ENCODE measurements at regions not wholly inside any gene's neighbourhood (a gene's known extent, or its start where the extent isn't known, plus 50 kb on each side); places are given as distances from the start of the nearest gene placed in this dataset.
A peak's percentile ranks its signal among the peaks of the same experiment; 100 is the strongest.
"Not testable (repeated sequence)": the region's sequence is repeated elsewhere in the genome, so short reads cannot be mapped to it uniquely, and the experiment has no call there.

- no peak for FAIRE-seq
Measured at GRCh38 chr2:49801898-49802450, 647.7 kb upstream of the FSHR start.

GRCh38 chr2:49798570-49798969 is 644.3 kb upstream of the FSHR start:
- no peak for FAIRE-seq

GRCh38 chr2:49796266-49796665 is 642.0 kb upstream of the FSHR start:
- no peak for FAIRE-seq

GRCh38 chr2:49794396-49794795 is 640.1 kb upstream of the FSHR start:
- FAIRE-seq, result no peak

- FAIRE-seq, result no peak
Measured at GRCh38 chr2:49788300-49788699, 634.0 kb upstream of the FSHR start.

- no peak for FAIRE-seq
Measured at GRCh38 chr2:49780949-49781348, 626.6 kb upstream of the FSHR start.

GRCh38 chr2:49772299-49772970 is 618.1 kb upstream of the FSHR start:
- FAIRE-seq, result no peak

- no peak for FAIRE-seq
Measured at GRCh38 chr2:49770919-49771318, 616.6 kb upstream of the FSHR start.

GRCh38 chr2:49767316-49767715 is 613.0 kb upstream of the FSHR start:
- FAIRE-seq, result no peak

- FAIRE-seq, result no peak
Measured at GRCh38 chr2:49755777-49756176, 601.5 kb upstream of the FSHR start.

GRCh38 chr2:49754381-49754780 is 600.1 kb upstream of the FSHR start:
- FAIRE-seq, result no peak

- FAIRE-seq, result no peak
Measured at GRCh38 chr2:49753344-49753985, 599.1 kb upstream of the FSHR start.

GRCh38 chr2:49737606-49738005 is 583.3 kb upstream of the FSHR start:
- FAIRE-seq, result no peak

- FAIRE-seq, result not testable (repeated sequence)
Measured at GRCh38 chr2:49732924-49733323, 578.6 kb upstream of the FSHR start.

- FAIRE-seq, result no peak
Measured at GRCh38 chr2:49719241-49719640, 564.9 kb upstream of the FSHR start.

GRCh38 chr2:49715597-49715996 is 561.3 kb upstream of the FSHR start:
- FAIRE-seq, result no peak

GRCh38 chr2:49714454-49714853 is 560.1 kb upstream of the FSHR start:
- no peak for FAIRE-seq

GRCh38 chr2:49702740-49703139 is 548.4 kb upstream of the FSHR start:
- FAIRE-seq, result no peak

GRCh38 chr2:49693961-49694360 is 539.6 kb upstream of the FSHR start:
- no peak for FAIRE-seq

GRCh38 chr2:49692022-49692421 is 537.7 kb upstream of the FSHR start:
- not testable (repeated sequence) for FAIRE-seq

- FAIRE-seq, result peak; percentile 89
Measured at GRCh38 chr2:49687918-49688317, 533.6 kb upstream of the FSHR start.

GRCh38 chr2:49686897-49687442 is 532.7 kb upstream of the FSHR start:
- FAIRE-seq, result no peak

GRCh38 chr2:49686291-49686690 is 532.0 kb upstream of the FSHR start:
- FAIRE-seq, result no peak

GRCh38 chr2:49677227-49677626 is 522.9 kb upstream of the FSHR start:
- FAIRE-seq, result no peak
